ENCODE measurements at regions not wholly inside any gene's neighbourhood (a gene's known extent, or its start where the extent isn't known, plus 50 kb on each side); places are given as distances from the start of the nearest gene placed in this dataset.
A peak's percentile ranks its signal among the peaks of the same experiment; 100 is the strongest.
"Not testable (repeated sequence)": the region's sequence is repeated elsewhere in the genome, so short reads cannot be mapped to it uniquely, and the experiment has no call there.

DNA sequence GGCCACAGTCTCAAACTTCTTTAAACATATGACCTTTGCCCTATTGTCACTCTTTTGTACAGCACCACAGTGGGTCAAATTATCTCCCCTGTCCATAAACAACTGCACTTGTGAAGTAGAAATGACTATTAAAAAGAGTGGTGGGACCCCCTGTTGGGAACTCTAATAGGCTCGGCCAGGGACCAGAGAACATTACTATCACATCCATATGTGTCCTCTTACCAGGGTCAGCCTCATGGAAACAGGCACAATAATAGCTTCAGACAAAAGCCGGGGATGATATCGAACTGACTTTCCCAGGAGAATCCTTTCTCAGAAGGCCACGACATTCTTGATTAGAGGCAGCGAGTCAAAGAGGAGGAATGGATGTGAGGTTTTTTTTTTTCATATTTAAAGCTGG lies 96.6 kb downstream of the NKX2-1 start:
- DNase-seq (ENCODE audit: low read depth) = no peak
- in situ Hi-C loops (cut with HindIII; ENCODE audit: low pct_unique_long_range_greater_than_20kb, low sequenced_read_pairs) = no loop called here

DNA sequence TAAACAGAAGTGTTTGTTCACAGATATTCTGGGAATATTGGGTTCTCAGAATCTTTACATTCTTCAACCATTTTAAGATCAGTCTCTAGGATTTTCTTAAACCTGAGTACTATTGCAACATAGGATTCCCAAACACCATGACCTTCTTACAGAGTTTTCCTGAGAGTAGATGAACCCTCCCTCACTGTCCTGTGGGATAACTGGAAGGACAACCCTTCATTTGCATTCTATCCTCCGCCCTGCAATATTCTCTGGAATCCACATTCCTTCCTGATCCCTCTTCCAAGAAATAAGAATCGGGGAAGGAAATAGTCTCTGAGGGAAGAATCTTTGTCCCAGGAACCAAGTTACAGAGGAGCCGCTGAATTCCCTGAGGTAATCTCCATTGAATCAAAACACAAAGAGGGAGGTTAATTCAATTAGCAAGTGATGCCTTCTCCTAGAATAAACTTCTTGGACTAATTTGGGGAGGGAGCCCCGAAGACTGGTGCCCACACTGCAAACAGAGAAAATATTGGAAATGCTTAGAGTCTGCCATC lies 99.8 kb upstream of the MBIP start:
- in situ Hi-C loops (cut with HindIII; ENCODE audit: low pct_unique_long_range_greater_than_20kb, low sequenced_read_pairs) = no loop called here
- no peak for DNase-seq (ENCODE audit: low read depth)

GRCh38 chr14:36418937-36419336 lies 98.5 kb upstream of the MBIP start:
- in situ Hi-C loops (cut with HindIII; ENCODE audit: low pct_unique_long_range_greater_than_20kb, low sequenced_read_pairs) = no loop called here
- DNase-seq (ENCODE audit: low read depth) = no peak

DNA sequence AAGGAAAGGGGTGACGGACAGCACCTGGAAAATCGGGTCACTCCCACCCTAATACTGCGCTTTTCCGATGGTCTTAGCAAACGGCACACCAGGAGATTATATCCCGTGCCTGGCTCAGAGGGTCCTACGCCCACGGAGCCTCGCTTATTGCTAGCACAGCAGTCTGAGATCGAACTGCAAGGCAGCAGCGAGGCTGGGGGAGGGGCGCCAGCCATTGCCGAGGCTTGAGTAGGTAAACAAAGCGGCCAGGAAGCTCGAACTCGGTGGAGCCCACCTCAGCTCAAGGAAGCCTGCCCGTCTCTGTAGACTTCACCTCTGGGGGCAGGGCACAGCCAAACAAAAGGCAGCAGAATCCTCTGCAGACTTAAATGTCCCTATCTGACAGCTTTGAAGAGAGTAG lies 91.5 kb upstream of the MBIP start:
- DNase-seq (ENCODE audit: low read depth); in situ Hi-C loops (cut with HindIII; ENCODE audit: low pct_unique_long_range_greater_than_20kb, low sequenced_read_pairs): not testable (repeated sequence)

GRCh38 chr14:36408388-36408787 lies 88.0 kb upstream of the MBIP start:
- in situ Hi-C loops (cut with HindIII; ENCODE audit: low pct_unique_long_range_greater_than_20kb, low sequenced_read_pairs) = no loop called here
- DNase-seq (ENCODE audit: low read depth) = no peak

DNA sequence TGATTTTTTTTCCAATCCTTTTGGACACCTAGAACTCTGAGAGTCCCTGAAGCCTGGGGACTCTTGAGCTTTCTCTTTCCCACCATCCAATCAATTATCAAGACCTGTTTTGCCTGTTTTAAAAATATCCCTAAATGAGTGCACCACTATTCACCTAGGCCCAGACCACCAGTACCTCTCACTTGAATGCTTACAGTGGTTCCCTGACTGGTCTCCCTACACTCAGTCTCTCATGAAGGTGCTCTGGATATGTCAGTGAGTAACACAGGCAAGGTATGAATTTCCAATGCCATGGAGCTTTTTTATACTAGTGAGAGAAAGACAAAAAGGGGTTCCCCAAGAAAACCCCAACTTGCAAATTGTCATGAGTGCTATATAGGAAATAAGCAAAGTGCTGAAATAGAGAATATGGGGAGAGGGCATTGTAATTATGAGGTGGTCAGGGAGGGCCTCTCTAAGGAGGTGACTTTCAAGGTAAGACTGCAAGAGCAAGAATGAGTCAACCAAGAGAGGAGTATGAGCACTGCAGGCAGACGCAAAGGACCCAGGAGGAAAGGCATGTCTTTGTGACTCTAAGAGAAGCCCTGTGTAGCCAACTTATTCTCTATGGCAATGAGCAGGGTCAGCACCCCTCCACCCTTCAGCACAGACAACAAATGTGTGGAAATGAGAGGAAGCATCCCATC lies 85.3 kb upstream of the MBIP start:
- in situ Hi-C loops (cut with HindIII; ENCODE audit: low pct_unique_long_range_greater_than_20kb, low sequenced_read_pairs) = no loop called here
- DNase-seq (ENCODE audit: low read depth) = no peak

DNA sequence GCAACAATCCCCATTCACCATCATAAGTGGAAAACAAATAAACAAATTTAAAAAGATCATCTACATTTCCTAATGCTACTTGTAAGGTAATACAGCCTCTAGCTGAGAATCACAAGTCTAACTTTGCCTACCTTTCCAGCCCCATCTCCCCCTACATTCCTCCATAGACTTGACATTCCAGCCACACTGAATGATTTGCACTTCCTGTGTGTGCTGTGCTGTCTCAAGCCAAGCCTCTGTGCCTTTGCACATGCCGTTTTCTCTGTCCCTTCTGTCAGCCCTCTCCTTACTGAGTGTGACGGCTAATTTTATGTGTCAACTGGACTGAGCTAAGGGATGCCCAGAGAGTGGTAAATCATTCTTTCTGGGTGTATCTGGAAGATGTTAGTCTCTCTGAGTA lies 82.4 kb upstream of the MBIP start:
- in situ Hi-C loops (cut with HindIII; ENCODE audit: low pct_unique_long_range_greater_than_20kb, low sequenced_read_pairs) = no loop called here
- DNase-seq (ENCODE audit: low read depth) = no peak

GRCh38 chr14:36398463-36399291 lies 78.2 kb upstream of the MBIP start:
- DNase-seq (ENCODE audit: low read depth) = no peak
- in situ Hi-C loops (cut with HindIII; ENCODE audit: low pct_unique_long_range_greater_than_20kb, low sequenced_read_pairs) = no loop called here

GRCh38 chr14:36397357-36397756 lies 76.9 kb upstream of the MBIP start:
- in situ Hi-C loops (cut with HindIII; ENCODE audit: low pct_unique_long_range_greater_than_20kb, low sequenced_read_pairs) = no loop called here
- DNase-seq (ENCODE audit: low read depth) = no peak

GRCh38 chr14:36396798-36397197 lies 76.4 kb upstream of the MBIP start:
- DNase-seq (ENCODE audit: low read depth) = no peak
- in situ Hi-C loops (cut with HindIII; ENCODE audit: low pct_unique_long_range_greater_than_20kb, low sequenced_read_pairs) = no loop called here

DNA sequence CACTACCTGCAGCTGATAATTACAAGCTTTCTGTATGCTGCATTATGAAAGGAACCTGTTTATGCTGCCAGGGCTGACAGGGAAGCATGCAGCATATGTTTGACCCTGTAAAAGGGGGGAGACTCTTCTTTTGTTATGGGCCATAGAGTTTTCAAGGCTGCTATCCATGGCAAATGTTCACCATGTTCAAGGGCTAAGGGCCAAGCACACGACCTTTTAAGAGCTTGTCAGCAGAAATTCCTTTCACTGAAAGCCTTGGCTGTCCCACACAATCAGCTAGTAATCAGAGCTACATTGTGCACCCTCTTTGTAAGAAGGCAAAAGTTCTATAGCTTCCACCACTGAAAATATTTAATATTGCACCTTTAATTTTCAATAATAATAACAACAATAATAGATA lies 74.2 kb upstream of the MBIP start:
- in situ Hi-C loops (cut with HindIII; ENCODE audit: low pct_unique_long_range_greater_than_20kb, low sequenced_read_pairs) = no loop called here
- DNase-seq (ENCODE audit: low read depth) = no peak

GRCh38 chr14:36390718-36391117 lies 70.3 kb upstream of the MBIP start:
- no peak for DNase-seq (ENCODE audit: low read depth)
- in situ Hi-C loops (cut with HindIII; ENCODE audit: low pct_unique_long_range_greater_than_20kb, low sequenced_read_pairs) = no loop called here

DNA sequence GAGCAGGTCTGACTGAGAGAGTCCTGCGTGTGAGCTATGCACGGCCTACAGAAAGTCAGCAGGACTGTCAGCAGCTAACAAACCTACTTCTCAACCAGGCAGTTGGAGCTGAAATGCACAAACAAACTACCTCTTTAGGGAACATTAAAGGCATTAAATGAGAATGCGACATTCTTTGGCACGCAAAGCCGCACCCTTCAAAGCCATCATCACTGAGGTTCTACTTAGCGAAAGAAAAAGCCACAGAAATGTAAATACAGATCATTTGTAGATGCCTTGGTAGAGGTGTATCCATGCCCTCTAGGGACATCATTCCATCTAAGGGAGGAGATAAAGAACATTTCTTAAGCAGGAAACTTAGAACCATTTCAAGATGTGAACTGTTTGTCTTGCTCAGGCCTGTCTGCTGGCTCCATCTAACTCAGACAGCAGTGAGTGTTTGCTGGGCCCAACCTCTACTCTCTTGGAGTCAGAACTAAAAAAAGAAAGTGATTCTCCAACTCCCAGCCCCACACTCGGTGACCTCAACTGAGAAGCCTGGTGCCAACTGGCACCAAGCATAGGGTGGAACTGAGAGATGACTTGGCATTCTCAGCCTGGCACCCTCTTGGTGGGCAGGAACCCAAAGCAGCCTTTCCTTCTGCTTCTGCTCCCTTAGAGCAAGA lies 63.5 kb upstream of the MBIP start:
- in situ Hi-C loops (cut with HindIII; ENCODE audit: low pct_unique_long_range_greater_than_20kb, low sequenced_read_pairs) = no loop called here
- no peak for DNase-seq (ENCODE audit: low read depth)

- in situ Hi-C loops (cut with HindIII; ENCODE audit: low pct_unique_long_range_greater_than_20kb, low sequenced_read_pairs) = no loop called here
Observed at GRCh38 chr14:36373982-36374673, 53.7 kb upstream of the MBIP start.

More at GRCh38 chr14:36373982-36374673, 53.7 kb upstream of the MBIP start:
- peak; percentile 69 for DNase-seq (ENCODE audit: low read depth)
